ENCODE measurements at regions not wholly inside any gene's neighbourhood (a gene's known extent, or its start where the extent isn't known, plus 50 kb on each side); places are given as distances from the start of the nearest gene placed in this dataset.

- peak; percentile 94 for DNase-seq (ENCODE audit: low read depth)
Observed at GRCh38 chr11:29309992-29310391, 706.8 kb downstream of the KCNA4 start.

- peak; percentile 98 for DNase-seq (ENCODE audit: low read depth)
Observed at GRCh38 chr11:29306527-29306926, 710.3 kb downstream of the KCNA4 start.

- DNase-seq (ENCODE audit: low read depth): no peak
Observed at GRCh38 chr11:29305456-29306232, 711.2 kb downstream of the KCNA4 start.

GRCh38 chr11:29300420-29300819 lies 716.4 kb downstream of the KCNA4 start:
- peak; percentile 93 for DNase-seq (ENCODE audit: low read depth)

DNA sequence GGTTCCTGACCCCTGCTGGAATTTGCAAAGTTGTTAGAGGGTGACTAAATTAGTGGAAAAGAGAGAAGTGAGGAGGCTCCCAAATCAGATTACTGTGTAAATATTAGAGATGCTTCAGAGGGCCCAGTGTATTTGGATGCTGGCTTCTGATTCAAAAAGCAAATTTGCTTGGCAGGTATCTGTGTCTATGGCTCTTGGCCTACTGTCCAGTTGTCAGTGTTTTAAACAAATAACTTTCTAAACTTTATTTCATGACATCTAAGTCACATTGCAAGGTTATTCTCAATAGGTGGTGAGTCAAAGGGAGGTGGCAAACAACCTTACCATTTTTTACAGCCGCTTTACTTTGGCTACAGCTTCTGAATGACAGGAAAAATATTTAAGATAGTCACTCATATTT lies 720.1 kb downstream of the KCNA4 start:
- no peak for DNase-seq (ENCODE audit: low read depth)

GRCh38 chr11:29293825-29294224 lies 723.0 kb downstream of the KCNA4 start:
- DNase-seq (ENCODE audit: low read depth): peak; percentile 96

DNA sequence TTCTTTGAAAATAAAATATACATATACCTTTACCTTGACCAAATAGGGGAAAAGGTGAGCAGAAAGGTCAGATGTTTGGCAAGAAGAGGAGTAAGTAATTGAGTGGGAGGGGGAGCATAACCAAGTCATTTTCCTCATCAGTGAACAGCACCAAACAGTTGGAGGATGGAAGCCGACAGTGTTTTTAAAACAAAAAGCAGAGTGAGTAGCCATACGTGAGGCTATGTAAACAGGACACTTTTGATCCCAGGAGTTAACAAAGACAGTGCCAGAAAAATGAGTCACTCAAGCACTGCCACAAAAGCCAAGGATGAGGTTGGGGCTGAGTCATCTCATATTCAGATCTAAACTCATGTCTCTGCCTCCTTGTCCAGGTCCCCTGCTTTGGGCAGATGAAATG lies 734.7 kb downstream of the KCNA4 start:
- peak; percentile 98 for DNase-seq (ENCODE audit: low read depth)

GRCh38 chr11:29281271-29281777 lies 735.5 kb downstream of the KCNA4 start:
- no peak for DNase-seq (ENCODE audit: low read depth)

- peak; percentile 63 for DNase-seq (ENCODE audit: low read depth)
Observed at GRCh38 chr11:29280452-29280851, 736.4 kb downstream of the KCNA4 start.

DNA sequence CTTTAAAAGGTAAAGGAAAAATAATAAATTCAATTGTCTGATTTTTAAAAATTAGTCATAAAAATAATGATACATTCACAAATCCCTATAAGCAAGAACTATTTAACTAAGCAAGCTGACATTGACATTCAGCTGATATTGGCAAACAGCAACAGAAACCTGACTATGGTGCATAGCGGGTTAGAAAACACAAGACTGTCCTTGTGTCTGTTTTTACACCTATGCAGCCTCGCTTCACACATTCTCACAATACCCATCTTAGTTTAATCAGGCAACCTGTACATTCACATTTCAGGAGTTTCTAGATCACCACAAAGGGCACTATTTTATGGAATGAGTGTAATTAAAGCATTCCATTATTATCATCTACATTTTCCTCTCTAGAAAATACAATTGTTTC lies 737.1 kb downstream of the KCNA4 start:
- DNase-seq (ENCODE audit: low read depth): no peak

DNA sequence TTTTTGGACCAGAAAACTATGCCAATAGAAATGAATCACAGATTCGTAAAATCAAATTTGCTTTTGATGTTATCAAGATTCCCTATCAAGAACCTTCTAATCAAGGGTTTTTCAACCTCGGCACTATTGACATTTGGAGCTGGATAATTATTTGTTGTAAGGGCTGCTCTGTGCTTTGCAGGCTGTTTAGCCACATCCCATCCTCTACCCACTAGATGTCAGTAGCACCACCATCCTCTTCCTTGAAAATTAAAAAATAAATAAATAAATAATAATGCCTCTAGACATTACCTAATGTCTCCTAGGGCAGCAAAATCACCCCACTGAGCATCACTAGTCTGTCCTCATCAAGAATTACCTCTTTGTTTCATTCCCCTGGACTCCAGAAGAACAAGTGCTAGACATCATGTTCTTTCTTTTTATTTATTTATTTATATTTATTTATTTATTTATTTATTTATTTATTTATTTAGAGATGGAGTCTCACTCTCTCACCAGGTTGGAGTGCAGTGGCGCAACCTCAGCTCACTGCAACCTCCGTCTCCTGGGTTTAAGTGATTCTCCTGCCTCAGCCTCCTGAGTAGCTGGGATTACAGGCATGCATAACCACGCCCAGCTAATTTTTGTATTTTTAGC lies 744.7 kb downstream of the KCNA4 start:
- peak; percentile 76 for DNase-seq (ENCODE audit: low read depth)

DNA sequence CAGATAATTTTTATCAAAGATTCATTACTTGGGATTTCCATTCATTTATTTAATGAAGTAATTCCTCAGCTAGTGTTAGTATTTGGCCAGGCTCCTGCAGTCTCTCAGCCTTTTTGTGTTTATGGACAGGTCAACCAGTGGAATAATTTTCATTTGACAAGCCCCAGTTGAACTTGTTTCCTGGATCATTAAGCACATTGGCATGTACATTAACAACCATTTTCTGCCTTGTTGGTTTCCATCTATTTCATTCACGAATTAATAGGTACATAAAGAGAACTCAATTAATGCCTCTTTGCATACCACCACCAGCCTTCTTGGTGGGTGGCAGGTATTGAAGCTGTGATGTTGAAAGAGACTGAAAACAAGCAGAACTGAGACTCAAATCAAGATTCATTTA lies 745.2 kb downstream of the KCNA4 start:
- peak; percentile 37 for DNase-seq (ENCODE audit: low read depth)

DNA sequence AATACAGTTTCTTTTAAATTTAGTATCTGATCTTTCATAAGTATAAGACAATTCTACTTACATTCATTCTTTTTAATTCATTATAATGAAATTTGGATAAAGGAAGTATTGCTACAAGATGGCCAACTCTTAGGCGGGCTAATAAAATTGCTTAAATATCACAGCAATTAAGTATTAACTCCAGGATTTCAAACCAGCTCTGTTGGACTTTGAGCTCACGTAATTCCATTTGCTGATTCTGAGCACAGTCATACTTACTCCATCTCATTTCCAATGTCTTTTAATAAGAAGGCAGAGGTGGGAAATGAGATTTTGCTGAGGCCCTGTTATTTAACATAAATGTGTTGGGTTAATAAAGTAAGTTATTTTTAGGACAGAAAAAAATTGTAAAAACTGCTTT lies 748.1 kb downstream of the KCNA4 start:
- no peak for DNase-seq (ENCODE audit: low read depth)

GRCh38 chr11:29265792-29266191 lies 751.0 kb downstream of the KCNA4 start:
- no peak for DNase-seq (ENCODE audit: low read depth)

DNA sequence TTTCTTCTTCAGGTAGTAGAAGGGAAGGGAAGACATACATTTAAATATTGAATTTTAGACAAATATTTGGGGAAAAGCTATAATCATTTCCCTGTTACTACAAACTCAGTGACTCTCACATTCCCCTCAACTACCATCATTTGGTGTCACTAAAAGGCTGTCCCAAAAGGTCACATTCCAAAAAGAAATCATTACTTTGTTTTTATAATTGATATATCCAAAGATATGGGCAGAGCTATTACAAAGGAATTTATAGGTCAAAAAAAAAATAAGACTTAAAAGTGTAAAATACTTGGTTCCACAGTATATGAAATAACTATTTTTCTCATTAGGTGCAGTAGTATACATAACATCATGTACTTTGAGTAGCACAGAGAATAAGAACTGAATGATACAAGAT lies 751.4 kb downstream of the KCNA4 start:
- no peak for DNase-seq (ENCODE audit: low read depth)

- DNase-seq (ENCODE audit: low read depth): peak; percentile 73
Observed at GRCh38 chr11:29263971-29264682, 752.7 kb downstream of the KCNA4 start.

- no peak for DNase-seq (ENCODE audit: low read depth)
Observed at GRCh38 chr11:29261831-29262230, 755.0 kb downstream of the KCNA4 start.

GRCh38 chr11:29260939-29261705 lies 755.7 kb downstream of the KCNA4 start:
- DNase-seq (ENCODE audit: low read depth): peak; percentile 87

- DNase-seq (ENCODE audit: low read depth): no peak
Observed at GRCh38 chr11:29258411-29258810, 758.4 kb downstream of the KCNA4 start.

DNA sequence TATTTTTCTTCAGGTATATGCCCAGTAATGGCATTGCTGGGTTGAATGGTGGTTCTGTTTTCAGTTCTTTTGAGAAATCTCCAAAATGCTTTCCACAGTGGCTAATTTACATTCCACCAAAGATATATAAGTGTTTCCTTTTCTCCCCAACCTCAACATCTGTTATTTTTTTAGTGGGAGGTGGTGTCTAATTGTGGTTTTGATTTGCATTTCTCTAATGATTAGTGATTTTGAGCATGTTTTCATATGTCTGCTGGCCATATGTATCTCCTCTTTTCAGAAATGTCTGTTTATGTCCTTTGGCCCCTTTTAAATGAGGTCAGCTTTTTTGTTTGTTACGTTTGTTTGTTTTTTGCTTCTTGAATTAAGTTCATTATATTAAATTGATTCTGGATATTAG lies 760.2 kb downstream of the KCNA4 start:
- no peak for DNase-seq (ENCODE audit: low read depth)

DNA sequence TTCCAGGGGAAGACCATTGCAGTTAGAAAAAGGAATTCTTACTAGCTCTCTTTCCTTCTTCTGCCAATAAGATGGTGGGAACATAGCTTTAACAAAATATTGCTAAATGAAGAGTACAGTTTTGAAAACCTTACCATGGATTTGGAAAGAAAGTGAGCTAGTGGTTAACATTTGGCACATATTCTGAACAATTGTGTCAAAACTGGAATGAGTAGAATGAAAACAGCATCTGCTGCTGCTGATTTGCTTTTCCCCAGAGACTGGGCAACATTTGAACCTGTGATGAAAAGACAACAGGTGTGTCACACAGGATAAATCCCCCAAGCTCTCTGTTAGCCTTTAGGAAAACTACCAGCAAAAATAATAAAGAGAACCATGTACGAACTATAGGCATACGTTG lies 761.4 kb downstream of the KCNA4 start:
- DNase-seq (ENCODE audit: low read depth): no peak

DNA sequence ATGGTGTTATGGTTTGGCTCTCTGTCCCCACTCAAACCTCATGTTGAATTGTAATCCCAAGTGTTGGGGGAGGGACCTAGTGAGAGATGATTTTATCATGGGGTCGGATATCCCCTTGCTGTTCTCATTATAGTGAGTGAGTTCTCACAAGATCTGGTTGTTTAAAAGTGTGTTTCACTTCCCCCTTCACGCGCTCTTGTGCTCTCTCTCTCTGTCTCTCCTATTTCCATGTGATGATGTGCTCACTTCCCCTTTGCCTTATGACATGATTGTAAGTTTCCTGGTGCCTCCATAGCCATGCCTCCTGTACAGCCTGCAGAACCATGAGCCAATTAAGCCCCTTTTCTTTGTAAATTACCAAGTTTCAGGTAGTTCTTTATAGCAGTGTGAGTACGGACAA lies 765.1 kb downstream of the KCNA4 start:
- DNase-seq (ENCODE audit: low read depth): no peak
